Hepatocyte (in vitro differentiated cells): ENCODE measurements at regions not wholly inside any gene's neighbourhood (a gene's known extent, or its start where the extent isn't known, plus 50 kb on each side); places are given as distances from the start of the nearest gene placed in this dataset.
"Not testable (repeated sequence)": the region's sequence is repeated elsewhere in the genome, so short reads cannot be mapped to it uniquely, and the experiment has no call there.

Experiments used
- DNase-seq: peaks from one replicate; pipeline ENCODE4 v3.0.0-alpha.2; 2016; ENCODE audit warnings: low spot score
- H2AFZ ChIP-seq: fragments of 200-600 bp; sonication (generic); 2 replicates; pipeline ENCODE4 v1.6.0; 2016; ENCODE audit warnings: antibody characterized with exemption, mild to moderate bottlenecking
- H3K27ac ChIP-seq: fragments of 200-600 bp; sonication (generic); 2 replicates; pipeline ENCODE4 v1.5.1; 2016; ENCODE audit warnings: mild to moderate bottlenecking
- H3K27me3 ChIP-seq: fragments of 200-600 bp; sonication (generic); 2 replicates; pipeline ENCODE4 v1.6.1; 2016
- H3K36me3 ChIP-seq: fragments of 200-600 bp; sonication (generic); replicated peaks from 2 replicates; pipeline ENCODE4 v1.5.1; 2016; ENCODE audit warnings: low read depth; ENCODE audit not compliant: insufficient read depth
- H3K4me1 ChIP-seq: fragments of 200-600 bp; sonication (generic); 2 replicates; pipeline ENCODE4 v1.5.1; 2016; ENCODE audit warnings: mild to moderate bottlenecking, moderate library complexity; ENCODE audit not compliant: insufficient read depth
- H3K4me2 ChIP-seq: fragments of 200-600 bp; sonication (generic); 2 replicates; pipeline ENCODE4 v1.6.0; 2016
- H3K4me3 ChIP-seq: fragments of 200-600 bp; sonication (generic); 2 replicates; pipeline ENCODE4 v1.5.1; 2016; ENCODE audit warnings: mild to moderate bottlenecking
- H3K79me2 ChIP-seq: fragments of 200-600 bp; sonication (generic); 2 replicates; pipeline ENCODE4 v1.6.0; 2017; ENCODE audit warnings: mild to moderate bottlenecking
- H3K9me2 ChIP-seq: fragments of 200-600 bp; sonication (generic); replicated peaks from 2 replicates; pipeline ENCODE4 v1.6.0; 2017; ENCODE audit warnings: mild to moderate bottlenecking; ENCODE audit not compliant: insufficient read depth
- H3K9me3 ChIP-seq: fragments of 200-600 bp; sonication (generic); 2 replicates; pipeline ENCODE4 v1.5.1; 2016; ENCODE audit warnings: low read depth, mild to moderate bottlenecking
- H4K20me1 ChIP-seq: fragments of 200-600 bp; sonication (generic); 2 replicates; pipeline ENCODE4 v1.6.0; 2016; ENCODE audit warnings: mild to moderate bottlenecking; ENCODE audit not compliant: insufficient read depth, poor library complexity, severe bottlenecking
- CTCF ChIP-seq: fragments of 200-600 bp; sonication (generic); IDR thresholded peaks from 2 replicates; pipeline ENCODE4 v1.5.1; 2016; ENCODE audit warnings: antibody characterized with exemption, mild to moderate bottlenecking; ENCODE audit not compliant: poor library complexity
- EZH2 ChIP-seq: fragments of 200-600 bp; sonication (generic); IDR thresholded peaks from 2 replicates; pipeline ENCODE4 v1.6.1; 2016; ENCODE audit warnings: antibody characterized with exemption, mild to moderate bottlenecking, borderline replicate concordance
- EZH2phosphoT487 ChIP-seq: fragments of 200-600 bp; sonication (generic); IDR thresholded peaks from one replicate; pipeline ENCODE4 v1.6.1; 2018; ENCODE audit warnings: antibody characterized with exemption, mild to moderate bottlenecking, low read depth, moderate library complexity; ENCODE audit not compliant: unreplicated experiment, severe bottlenecking
- WGBS: methylation state at CpG from one replicate; pipeline ENCODE4 v1.1.6; 2016; ENCODE audit warnings: low lambda C conversion rate; ENCODE audit errors: missing lambda C conversion rate; 5-methylcytosine and 5-hydroxymethylcytosine counted together

GRCh38 chr2:145887915-145888314, 1368.0 kb upstream of the ZEB2 start:
- Histone ChIP-seq H3K27ac (no peak overlapping the region), H3K27me3 (no peaks in the 10 kb centered on the region), H3K4me3 (no peak overlapping the region), H4K20me1 (no peaks in the 10 kb centered on the region), H3K36me3 (no peaks in the 10 kb centered on the region), H3K4me2 (no peak overlapping the region), H3K9me2 (no peaks in the 10 kb centered on the region), H3K4me1 (no peaks in the 10 kb centered on the region), H3K9me3 (no peaks in the 10 kb centered on the region), H2AFZ (no peak overlapping the region), H3K79me2 (no peaks in the 10 kb centered on the region)
- TF ChIP-seq CTCF (no peak), EZH2phosphoT487 (no peak), EZH2 (no peak)
- DNase-seq, result no peak
- WGBS, result 96% methylated on average over 1 of the region's 1 CpG

DNA sequence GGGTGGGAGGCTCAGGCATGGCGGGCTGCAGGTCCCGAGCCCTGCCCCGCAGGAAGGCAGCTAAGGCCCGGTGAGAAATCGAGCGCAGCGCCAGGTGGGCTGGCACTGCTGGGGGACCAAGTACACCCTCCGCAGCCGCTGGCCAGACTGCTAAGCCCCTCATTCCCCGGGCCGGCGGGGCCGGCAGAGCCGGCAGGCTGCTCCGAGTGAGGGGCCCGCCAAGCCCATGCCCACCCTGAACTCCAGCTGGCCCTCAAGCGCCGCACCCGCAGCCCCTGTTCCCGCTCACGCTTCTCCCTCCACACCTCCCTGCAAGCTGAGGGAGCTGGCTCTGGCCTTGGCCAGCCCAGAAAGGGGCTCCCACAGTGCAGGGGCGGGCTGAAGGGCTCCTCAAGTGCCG, 1361.1 kb upstream of the ZEB2 start:
- not testable (repeated sequence) for H3K9me2 ChIP-seq, H4K20me1 ChIP-seq, H3K9me3 ChIP-seq, H3K27me3 ChIP-seq, H3K79me2 ChIP-seq, H3K4me3 ChIP-seq, DNase-seq, H3K4me1 ChIP-seq, H2AFZ ChIP-seq, H3K27ac ChIP-seq, H3K4me2 ChIP-seq, H3K36me3 ChIP-seq
- WGBS, result over 99% methylated on average over 17 of the region's 23 CpGs

DNA sequence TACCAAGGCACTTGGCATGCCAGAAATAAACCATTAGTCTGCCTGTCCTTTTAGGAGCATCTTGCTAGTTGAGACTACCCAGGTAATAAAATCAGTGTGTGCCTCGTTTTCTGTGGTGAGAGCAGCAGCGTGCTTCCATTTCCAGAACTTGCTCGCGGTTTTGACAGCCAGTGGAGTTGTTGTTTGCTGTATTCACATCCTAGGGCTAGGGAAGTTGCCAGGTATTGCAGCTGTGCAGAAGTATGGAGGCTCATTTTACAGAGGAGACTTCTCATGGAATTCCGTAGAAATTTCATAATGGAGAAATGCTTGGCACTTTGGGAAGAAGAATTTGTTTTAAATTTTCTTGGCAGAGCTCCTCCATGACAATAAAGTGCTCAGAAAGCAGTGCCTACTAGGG, 1355.1 kb upstream of the ZEB2 start:
- Histone ChIP-seq H3K27me3 (no peaks in the 10 kb centered on the region), H3K79me2 (no peaks in the 10 kb centered on the region), H2AFZ (no peak overlapping the region), H3K9me2 (no peaks in the 10 kb centered on the region), H3K27ac (no peak overlapping the region), H3K4me2 (no peak overlapping the region), H3K36me3 (no peaks in the 10 kb centered on the region), H3K4me3 (no peak overlapping the region), H3K4me1 (no peaks in the 10 kb centered on the region), H4K20me1 (no peaks in the 10 kb centered on the region), H3K9me3 (no peaks in the 10 kb centered on the region)
- TF ChIP-seq EZH2phosphoT487 (no peak), EZH2 (no peak), CTCF (no peak)
- DNase-seq, result no peak
- 87% methylated on average over 5 of the region's 5 CpGs for whole genome bisulfite sequencing

GRCh38 chr2:145874466-145874865, 1354.5 kb upstream of the ZEB2 start:
- H3K27ac ChIP-seq, result no peak overlapping the region
- no peaks in the 10 kb centered on the region for H4K20me1 ChIP-seq
- DNase-seq, result no peak
- no peak overlapping the region for H2AFZ ChIP-seq
- 85% methylated on average over 1 of the region's 1 CpG for WGBS
- H3K27me3 ChIP-seq, result no peaks in the 10 kb centered on the region
- H3K9me2 ChIP-seq, result no peaks in the 10 kb centered on the region
- TF ChIP-seq EZH2phosphoT487 (no peak), EZH2 (no peak), CTCF (no peak)
- H3K4me3 ChIP-seq, result no peak overlapping the region
- no peaks in the 10 kb centered on the region for H3K79me2 ChIP-seq
- H3K36me3 ChIP-seq, result no peaks in the 10 kb centered on the region
- no peak overlapping the region for H3K4me2 ChIP-seq
- H3K9me3 ChIP-seq, result no peaks in the 10 kb centered on the region
- no peaks in the 10 kb centered on the region for H3K4me1 ChIP-seq
